ENCODE measurements at regions not wholly inside any gene's neighbourhood (a gene's known extent, or its start where the extent isn't known, plus 50 kb on each side); places are given as distances from the start of the nearest gene placed in this dataset.

DNA sequence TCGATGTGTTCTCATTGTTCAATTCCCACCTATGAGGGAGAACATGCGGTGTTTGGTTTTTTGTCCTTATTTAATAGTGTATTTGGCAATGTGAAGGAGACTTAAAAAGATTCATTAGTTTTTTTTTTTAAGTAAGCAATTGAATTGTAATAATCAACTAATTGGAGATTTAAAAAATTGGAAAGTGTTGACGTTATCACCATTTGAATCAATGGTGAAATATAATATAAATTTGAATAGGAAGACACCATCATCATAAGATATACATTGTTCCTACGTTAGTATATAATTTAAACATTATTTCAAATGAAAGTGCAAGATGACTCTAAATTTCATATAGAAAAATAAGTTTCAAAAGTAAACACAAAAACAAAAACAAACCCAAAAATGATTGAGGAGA, 2858.1 kb upstream of the PCDH20 start:
- TF ChIP-seq CTCF (IDR thresholded peaks at IDR 0.05) (no peak), POLR2A (IDR thresholded peaks at IDR 0.05) (no peak), EP300 (IDR thresholded peaks at IDR 0.05) (no peak)

Measured in suprapubic skin (tissue), 3 donors.